ENCODE measurements at regions not wholly inside any gene's neighbourhood (a gene's known extent, or its start where the extent isn't known, plus 50 kb on each side); places are given as distances from the start of the nearest gene placed in this dataset.

DNA sequence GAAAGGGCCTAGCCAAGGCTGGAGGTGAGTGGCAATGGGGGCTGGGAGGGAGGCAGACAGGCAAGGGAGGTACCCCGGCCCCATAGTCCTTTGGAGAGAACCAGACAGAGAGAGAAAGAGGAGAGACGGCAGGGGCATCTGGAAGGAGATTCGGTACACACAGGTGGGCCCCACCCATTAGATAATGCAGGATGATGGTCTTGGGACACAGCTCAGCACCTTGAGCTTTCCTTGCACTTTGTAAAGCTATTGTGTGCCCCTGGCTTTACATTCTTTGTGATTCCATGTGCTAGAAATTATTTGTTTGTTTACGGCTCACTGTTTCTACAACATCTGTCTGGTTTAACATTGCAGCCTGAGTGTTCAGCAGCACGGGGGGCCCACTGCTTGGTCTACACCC is 83.1 kb downstream of the CTAGE1 start:
- Histone ChIP-seq H3K36me3 (no peaks in the 10 kb centered on the region), H3K9me3 (no peaks in the 10 kb centered on the region), H3K27ac (no peak overlapping the region), H3K4me3 (no peak overlapping the region), H3K4me1 (peaks cover 0 to 11% of the 10 kb centered on the region in 2 donors), H3K27me3 (no peaks in the 10 kb centered on the region)
- DNase-seq = no peak
- TF ChIP-seq, protein P1, sequence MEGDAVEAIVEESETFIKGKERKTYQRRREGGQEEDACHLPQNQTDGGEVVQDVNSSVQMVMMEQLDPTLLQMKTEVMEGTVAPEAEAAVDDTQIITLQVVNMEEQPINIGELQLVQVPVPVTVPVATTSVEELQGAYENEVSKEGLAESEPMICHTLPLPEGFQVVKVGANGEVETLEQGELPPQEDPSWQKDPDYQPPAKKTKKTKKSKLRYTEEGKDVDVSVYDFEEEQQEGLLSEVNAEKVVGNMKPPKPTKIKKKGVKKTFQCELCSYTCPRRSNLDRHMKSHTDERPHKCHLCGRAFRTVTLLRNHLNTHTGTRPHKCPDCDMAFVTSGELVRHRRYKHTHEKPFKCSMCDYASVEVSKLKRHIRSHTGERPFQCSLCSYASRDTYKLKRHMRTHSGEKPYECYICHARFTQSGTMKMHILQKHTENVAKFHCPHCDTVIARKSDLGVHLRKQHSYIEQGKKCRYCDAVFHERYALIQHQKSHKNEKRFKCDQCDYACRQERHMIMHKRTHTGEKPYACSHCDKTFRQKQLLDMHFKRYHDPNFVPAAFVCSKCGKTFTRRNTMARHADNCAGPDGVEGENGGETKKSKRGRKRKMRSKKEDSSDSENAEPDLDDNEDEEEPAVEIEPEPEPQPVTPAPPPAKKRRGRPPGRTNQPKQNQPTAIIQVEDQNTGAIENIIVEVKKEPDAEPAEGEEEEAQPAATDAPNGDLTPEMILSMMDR (IDR thresholded peaks at IDR 0.05) = no peak
- intact Hi-C loops (cut with DNase I; ENCODE audit: low total_unique reads) = no loop called here

DNA sequence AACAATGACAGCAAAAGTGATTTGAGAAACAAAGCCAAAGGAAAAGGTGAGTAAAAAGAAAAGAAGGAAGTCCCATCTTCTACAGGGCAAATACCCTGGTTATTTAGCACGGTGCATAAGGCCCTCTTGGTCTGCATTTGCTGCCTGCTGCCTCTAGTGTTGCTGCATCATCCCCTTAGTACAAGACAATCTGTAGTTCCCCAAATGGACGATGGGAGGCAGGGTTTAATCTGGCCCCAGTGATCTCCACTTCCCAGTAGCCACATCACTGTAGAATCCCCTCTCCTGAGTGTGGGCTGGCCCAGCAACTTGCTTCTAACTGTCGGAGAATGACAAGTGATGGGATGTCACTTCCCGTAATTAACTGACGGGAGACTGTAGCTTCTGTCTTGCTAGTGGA is 85.1 kb downstream of the CTAGE1 start:
- peaks cover 0 to 3% of the 10 kb centered on the region in 2 donors for H3K4me1 ChIP-seq
- TF ChIP-seq, protein P1 (IDR thresholded peaks at IDR 0.05) = no peak
- no peak for TF ChIP-seq POLR2A (IDR thresholded peaks at IDR 0.05)
- H3K9me3 ChIP-seq = no peaks in the 10 kb centered on the region
- intact Hi-C loops (cut with DNase I; ENCODE audit: low total_unique reads) = no loop called here
- no peak overlapping the region for H3K27ac ChIP-seq
- H3K4me3 ChIP-seq = no peak overlapping the region
- H3K27me3 ChIP-seq = no peaks in the 10 kb centered on the region
- DNase-seq = no peak
- no peaks in the 10 kb centered on the region for H3K36me3 ChIP-seq

DNA sequence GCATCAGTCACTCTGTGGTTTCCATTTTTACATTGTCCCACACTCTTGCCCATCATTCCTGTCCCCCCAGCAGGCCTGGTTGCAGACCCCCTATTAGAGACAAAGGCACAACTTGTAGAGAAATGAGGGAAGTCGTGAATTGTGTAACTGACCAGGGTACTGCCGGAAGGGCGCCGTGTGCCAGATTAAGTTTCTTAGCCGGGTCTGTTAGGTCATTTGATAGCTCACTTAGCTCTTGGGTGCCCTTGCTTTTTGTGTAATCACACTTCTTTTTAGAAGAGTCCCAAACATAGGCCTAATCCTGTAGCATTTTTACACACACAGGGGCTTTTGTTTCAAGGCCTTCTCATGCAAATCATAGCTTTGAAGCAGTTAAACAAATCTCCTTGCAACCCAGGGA is 87.2 kb downstream of the CTAGE1 start:
- H3K27me3 ChIP-seq = no peaks in the 10 kb centered on the region
- no peaks in the 10 kb centered on the region for H3K9me3 ChIP-seq
- TF ChIP-seq POLR2A (IDR thresholded peaks at IDR 0.05) = no peak
- TF ChIP-seq, protein P1 (IDR thresholded peaks at IDR 0.05) = no peak
- H3K36me3 ChIP-seq = no peaks in the 10 kb centered on the region
- intact Hi-C loops (cut with DNase I; ENCODE audit: low total_unique reads) = no loop called here
- DNase-seq = no peak
- H3K4me1 ChIP-seq = no peaks in the 10 kb centered on the region
- H3K4me3 ChIP-seq = no peak overlapping the region
- H3K27ac ChIP-seq = no peak overlapping the region

DNA sequence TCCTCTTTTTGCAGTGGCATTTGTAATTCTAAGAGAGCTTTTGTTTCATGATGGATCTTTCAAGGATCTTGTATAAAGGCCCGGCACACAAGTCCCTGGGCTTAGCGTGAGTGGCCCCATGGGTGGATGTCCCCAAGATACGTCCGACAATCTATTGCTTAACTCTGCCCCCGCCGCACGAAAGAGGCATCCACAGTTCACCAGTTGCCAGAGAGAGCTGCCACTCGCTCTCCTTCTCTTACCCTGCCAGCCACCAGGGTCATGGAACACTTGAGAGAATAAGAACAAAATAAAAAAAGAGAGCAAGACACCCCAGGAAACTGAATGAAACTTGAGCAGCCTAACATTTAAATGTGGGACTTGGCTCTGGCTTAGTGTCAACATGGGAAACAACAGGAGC is 92.3 kb downstream of the CTAGE1 start:
- Histone ChIP-seq H3K4me1 (peaks cover 0 to 6% of the 10 kb centered on the region in 2 donors), H3K4me3 (no peak overlapping the region), H3K27me3 (no peaks in the 10 kb centered on the region), H3K27ac (no peak overlapping the region), H3K9me3 (no peaks in the 10 kb centered on the region), H3K36me3 (no peaks in the 10 kb centered on the region)
- no peak for TF ChIP-seq POLR2A (IDR thresholded peaks at IDR 0.05)
- TF ChIP-seq, protein P1 (IDR thresholded peaks at IDR 0.05) = no peak
- intact Hi-C loops (cut with DNase I; ENCODE audit: low total_unique reads) = no loop called here
- DNase-seq = no peak

GRCh38 chr18:22324191-22325131 is 93.3 kb downstream of the CTAGE1 start:
- Histone ChIP-seq H3K36me3 (no peaks in the 10 kb centered on the region), H3K27ac (peak overlapping the region; percentile 69), H3K27me3 (no peaks in the 10 kb centered on the region), H3K4me1 (peaks cover 0 to 6% of the 10 kb centered on the region in 2 donors), H3K4me3 (peak overlapping the region; percentile 7 to 12), H3K9me3 (no peaks in the 10 kb centered on the region)
- intact Hi-C loops (cut with DNase I; ENCODE audit: low total_unique reads) = no loop called here
- TF ChIP-seq, protein P1 (IDR thresholded peaks at IDR 0.05) = peak in 1 of 4 experiments; percentile 24
- TF ChIP-seq POLR2A (IDR thresholded peaks at IDR 0.05) = no peak
- peak; percentile 53 to 61 for DNase-seq

Data from uterus (tissue), 3 donors.